GM23248 (cell line): ENCODE measurements at regions not wholly inside any gene's neighbourhood (a gene's known extent, or its start where the extent isn't known, plus 50 kb on each side); places are given as distances from the start of the nearest gene placed in this dataset.

Source experiments
- EZH2 ChIP-seq: fragments of 200-600 bp; sonication (generic); IDR thresholded peaks from 2 replicates; pipeline ENCODE4 v1.6.1; 2018; ENCODE audit warnings: antibody characterized with exemption, mild to moderate bottlenecking; ENCODE audit not compliant: insufficient read depth, poor library complexity, severe bottlenecking
- EZH2phosphoT487 ChIP-seq: fragments of 200-600 bp; sonication (generic); IDR thresholded peaks from 2 replicates; pipeline ENCODE4 v1.6.1; 2018; ENCODE audit warnings: antibody characterized with exemption, moderate library complexity, mild to moderate bottlenecking, low read depth; ENCODE audit not compliant: insufficient read depth

DNA sequence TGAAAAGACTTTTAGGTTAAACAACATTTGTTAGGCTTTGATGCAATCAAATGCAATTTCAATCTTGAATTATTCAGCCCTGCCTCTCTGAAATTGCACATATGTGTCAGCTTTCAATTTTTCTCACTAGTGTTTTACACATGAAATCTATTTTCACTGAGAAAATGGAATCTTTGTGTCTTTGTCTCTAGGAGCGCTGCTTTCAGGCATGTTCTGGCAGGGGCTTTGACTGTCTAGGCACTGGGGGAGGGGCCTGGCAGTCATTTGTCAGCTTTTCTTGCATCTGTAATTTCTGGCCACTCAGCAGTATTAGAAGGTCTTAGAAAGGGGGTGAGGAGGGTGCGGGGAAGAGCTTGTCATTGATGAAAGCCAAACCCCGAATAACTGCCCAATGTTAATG lies 264.4 kb downstream of the PTPRC start:
- TF ChIP-seq EZH2 (no peak), EZH2phosphoT487 (no peak)
